ENCODE measurements at regions not wholly inside any gene's neighbourhood (a gene's known extent, or its start where the extent isn't known, plus 50 kb on each side); places are given as distances from the start of the nearest gene placed in this dataset.
A peak's percentile ranks its signal among the peaks of the same experiment; 100 is the strongest.

- Histone ChIP-seq H3K27ac (peak overlapping the region in 2 of 4 donors; percentile 16 to 49), H3K4me3 (no peak overlapping the region), H3K27me3 (no peaks in the 10 kb centered on the region), H3K9me3 (no peaks in the 10 kb centered on the region), H3K36me3 (no peaks in the 10 kb centered on the region), H3K4me1 (no peaks in the 10 kb centered on the region)
- TF ChIP-seq POLR2AphosphoS5 (IDR thresholded peaks at IDR 0.05) = no peak
- TF ChIP-seq EP300 (IDR thresholded peaks at IDR 0.05) = no peak
- no peak for TF ChIP-seq POLR2A (IDR thresholded peaks at IDR 0.05)
- no peak for TF ChIP-seq CTCF (IDR thresholded peaks at IDR 0.05)
- no peak for DNase-seq
- WGBS, 2 donors = 69 to 75% methylated on average over 9 of the region's 9 CpGs
- ATAC-seq (ENCODE audit: low FRiP score in 2 of 2) = peak in 1 of 2 donors; percentile 90
Measured at GRCh38 chr9:86500667-86501435, 146.6 kb upstream of the TUT7 start.

GRCh38 chr9:86500031-86500430, 145.8 kb upstream of the TUT7 start:
- Histone ChIP-seq H3K27ac (no peak overlapping the region), H3K9me3 (no peaks in the 10 kb centered on the region), H3K36me3 (no peaks in the 10 kb centered on the region), H3K4me3 (no peak overlapping the region), H3K4me1 (no peaks in the 10 kb centered on the region), H3K27me3 (no peaks in the 10 kb centered on the region)
- 84 to 88% methylated on average over 1 of the region's 1 CpG for WGBS, 2 donors
- DNase-seq (no peak), ATAC-seq (ENCODE audit: low FRiP score in 2 of 2) (no peak)
- TF ChIP-seq CTCF (IDR thresholded peaks at IDR 0.05) (no peak), POLR2AphosphoS5 (IDR thresholded peaks at IDR 0.05) (no peak), POLR2A (IDR thresholded peaks at IDR 0.05) (no peak), EP300 (IDR thresholded peaks at IDR 0.05) (no peak)

GRCh38 chr9:86494644-86495111, 140.5 kb upstream of the TUT7 start:
- DNase-seq = no peak

GRCh38 chr9:86491468-86492266, 137.5 kb upstream of the TUT7 start:
- Histone ChIP-seq H3K36me3 (no peaks in the 10 kb centered on the region), H3K9me3 (no peaks in the 10 kb centered on the region), H3K27ac (no peak overlapping the region), H3K4me1 (no peaks in the 10 kb centered on the region), H3K4me3 (no peak overlapping the region), H3K27me3 (no peaks in the 10 kb centered on the region)
- no peak for DNase-seq
- 75 to 83% methylated on average over 8 of the region's 8 CpGs for WGBS, 2 donors
- TF ChIP-seq CTCF (IDR thresholded peaks at IDR 0.05) (no peak), POLR2A (IDR thresholded peaks at IDR 0.05) (no peak), POLR2AphosphoS5 (IDR thresholded peaks at IDR 0.05) (no peak), EP300 (IDR thresholded peaks at IDR 0.05) (no peak)
- no peak for ATAC-seq (ENCODE audit: low FRiP score in 2 of 2)

More at GRCh38 chr9:86494644-86495111, 140.5 kb upstream of the TUT7 start:
- H3K4me1 ChIP-seq = no peaks in the 10 kb centered on the region
- H3K27ac ChIP-seq = no peak overlapping the region
- 25 to 33% methylated on average over 5 of the region's 5 CpGs for WGBS, 2 donors
- no peak overlapping the region for H3K4me3 ChIP-seq
- no peaks in the 10 kb centered on the region for H3K27me3 ChIP-seq
- H3K9me3 ChIP-seq = no peaks in the 10 kb centered on the region
- TF ChIP-seq POLR2AphosphoS5 (IDR thresholded peaks at IDR 0.05) (no peak), CTCF (IDR thresholded peaks at IDR 0.05) (no peak), POLR2A (IDR thresholded peaks at IDR 0.05) (no peak), EP300 (IDR thresholded peaks at IDR 0.05) (no peak)
- ATAC-seq (ENCODE audit: low FRiP score in 2 of 2) = peak in 1 of 2 donors; percentile 94
- no peaks in the 10 kb centered on the region for H3K36me3 ChIP-seq
